ENCODE measurements at regions not wholly inside any gene's neighbourhood (a gene's known extent, or its start where the extent isn't known, plus 50 kb on each side); places are given as distances from the start of the nearest gene placed in this dataset.

- no peaks in the 10 kb centered on the region for H3K36me3 ChIP-seq
- H3K9me3 ChIP-seq: no peaks in the 10 kb centered on the region
- H3K27me3 ChIP-seq: no peaks in the 10 kb centered on the region
- 72 to 91% methylated on average over 1 of the region's 1 CpG for WGBS, 2 donors
- no peak overlapping the region for H3K4me3 ChIP-seq
- ATAC-seq (ENCODE audit: low FRiP score in 2 of 2): no peak
- TF ChIP-seq POLR2AphosphoS5 (IDR thresholded peaks at IDR 0.05) (no peak), EP300 (IDR thresholded peaks at IDR 0.05) (no peak), CTCF (IDR thresholded peaks at IDR 0.05) (no peak), POLR2A (IDR thresholded peaks at IDR 0.05) (no peak)
- H3K27ac ChIP-seq: no peak overlapping the region
- DNase-seq: no peak
- H3K4me1 ChIP-seq: no peaks in the 10 kb centered on the region
Measured at GRCh38 chr1:238029126-238029525, 138.4 kb upstream of the ZP4 start.

- Histone ChIP-seq H3K27ac (no peak overlapping the region), H3K4me1 (no peaks in the 10 kb centered on the region), H3K9me3 (no peaks in the 10 kb centered on the region), H3K27me3 (no peaks in the 10 kb centered on the region), H3K4me3 (no peak overlapping the region), H3K36me3 (no peaks in the 10 kb centered on the region)
- DNase-seq (no peak), ATAC-seq (ENCODE audit: low FRiP score in 2 of 2) (no peak)
- TF ChIP-seq POLR2AphosphoS5 (IDR thresholded peaks at IDR 0.05) (no peak), POLR2A (IDR thresholded peaks at IDR 0.05) (no peak), EP300 (IDR thresholded peaks at IDR 0.05) (no peak), CTCF (IDR thresholded peaks at IDR 0.05) (no peak)
- WGBS, 2 donors: 57 to 62% methylated on average over 2 of the region's 2 CpGs
Measured at GRCh38 chr1:238027366-238027765, 136.6 kb upstream of the ZP4 start.

GRCh38 chr1:238023137-238023536 is 132.4 kb upstream of the ZP4 start:
- Histone ChIP-seq H3K4me1 (no peaks in the 10 kb centered on the region), H3K4me3 (no peak overlapping the region), H3K9me3 (no peaks in the 10 kb centered on the region), H3K36me3 (no peaks in the 10 kb centered on the region), H3K27ac (no peak overlapping the region), H3K27me3 (no peaks in the 10 kb centered on the region)
- ATAC-seq (ENCODE audit: low FRiP score in 2 of 2) (no peak), DNase-seq (no peak)
- TF ChIP-seq POLR2A (IDR thresholded peaks at IDR 0.05) (no peak), EP300 (IDR thresholded peaks at IDR 0.05) (no peak), POLR2AphosphoS5 (IDR thresholded peaks at IDR 0.05) (no peak), CTCF (IDR thresholded peaks at IDR 0.05) (no peak)
- 88 to 92% methylated on average over 1 of the region's 1 CpG for WGBS, 2 donors

- Histone ChIP-seq H3K9me3 (no peaks in the 10 kb centered on the region), H3K36me3 (no peaks in the 10 kb centered on the region), H3K4me1 (no peaks in the 10 kb centered on the region), H3K27me3 (no peaks in the 10 kb centered on the region), H3K4me3 (no peak overlapping the region), H3K27ac (no peak overlapping the region)
- TF ChIP-seq CTCF (IDR thresholded peaks at IDR 0.05): no peak
- no peak for TF ChIP-seq EP300 (IDR thresholded peaks at IDR 0.05)
- no peak for TF ChIP-seq POLR2AphosphoS5 (IDR thresholded peaks at IDR 0.05)
- TF ChIP-seq POLR2A (IDR thresholded peaks at IDR 0.05): no peak
- WGBS, 2 donors: 72 to 80% methylated on average over 2 of the region's 2 CpGs
- ATAC-seq (ENCODE audit: low FRiP score in 2 of 2) (no peak), DNase-seq (no peak)
Measured at GRCh38 chr1:238018214-238018613, 127.5 kb upstream of the ZP4 start.

GRCh38 chr1:238006779-238007178 is 116.1 kb upstream of the ZP4 start:
- Histone ChIP-seq H3K27ac (no peak overlapping the region), H3K4me1 (no peaks in the 10 kb centered on the region), H3K4me3 (no peak overlapping the region), H3K9me3 (no peaks in the 10 kb centered on the region), H3K36me3 (no peaks in the 10 kb centered on the region), H3K27me3 (no peaks in the 10 kb centered on the region)
- TF ChIP-seq POLR2A (IDR thresholded peaks at IDR 0.05) (no peak), CTCF (IDR thresholded peaks at IDR 0.05) (no peak), POLR2AphosphoS5 (IDR thresholded peaks at IDR 0.05) (no peak), EP300 (IDR thresholded peaks at IDR 0.05) (no peak)
- no peak for DNase-seq
- ATAC-seq (ENCODE audit: low FRiP score in 2 of 2): no peak
- WGBS, 2 donors: 66 to 67% methylated on average over 4 of the region's 4 CpGs

Data from upper lobe of left lung (tissue), 6 donors.